ENCODE measurements at regions not wholly inside any gene's neighbourhood (a gene's known extent, or its start where the extent isn't known, plus 50 kb on each side); places are given as distances from the start of the nearest gene placed in this dataset.
"Not testable (repeated sequence)": the region's sequence is repeated elsewhere in the genome, so short reads cannot be mapped to it uniquely, and the experiment has no call there.

DNA sequence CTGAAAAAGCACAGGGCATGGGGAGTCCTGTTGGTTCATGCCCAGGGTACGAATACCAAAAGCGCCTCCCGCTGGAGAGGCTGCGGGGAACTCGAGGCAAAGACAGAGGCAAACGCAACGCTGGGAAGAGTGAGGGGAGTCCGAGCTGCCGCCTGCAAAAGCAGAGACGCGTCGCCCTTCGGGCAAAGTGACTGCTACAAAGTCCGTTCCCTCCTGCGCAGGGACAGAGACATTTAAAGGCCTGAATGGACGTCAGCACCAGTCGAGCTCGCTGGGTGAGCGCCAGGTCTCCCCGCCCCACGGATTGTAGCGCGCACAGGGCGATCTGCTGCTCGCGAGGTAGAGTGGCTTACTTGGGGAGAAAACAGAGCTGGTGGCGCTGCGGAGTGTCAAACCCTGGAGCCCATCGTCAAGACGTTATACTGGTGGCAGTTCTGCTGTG is 732.8 kb downstream of the ZWINT start:
- peak overlapping the region; percentile 71 for H3K4me3 ChIP-seq (ENCODE audit: low read length)
- no peaks in the 10 kb centered on the region for H3K27me3 ChIP-seq (ENCODE audit: control insufficient read depth, insufficient read depth, low read length)
- H3K36me3 ChIP-seq (ENCODE audit: control insufficient read depth, low read depth, low read length), result no peaks in the 10 kb centered on the region
- no peak overlapping the region for H3K9ac ChIP-seq (ENCODE audit: low read length)
- H3K4me1 ChIP-seq (ENCODE audit: control insufficient read depth, low read depth, low read length), result peaks cover 11% of the 10 kb centered on the region
- no peaks in the 10 kb centered on the region for H3K9me3 ChIP-seq (ENCODE audit: control insufficient read depth, low read depth, low read length)
- H3K27ac ChIP-seq (ENCODE audit: low read length), result no peak overlapping the region

DNA sequence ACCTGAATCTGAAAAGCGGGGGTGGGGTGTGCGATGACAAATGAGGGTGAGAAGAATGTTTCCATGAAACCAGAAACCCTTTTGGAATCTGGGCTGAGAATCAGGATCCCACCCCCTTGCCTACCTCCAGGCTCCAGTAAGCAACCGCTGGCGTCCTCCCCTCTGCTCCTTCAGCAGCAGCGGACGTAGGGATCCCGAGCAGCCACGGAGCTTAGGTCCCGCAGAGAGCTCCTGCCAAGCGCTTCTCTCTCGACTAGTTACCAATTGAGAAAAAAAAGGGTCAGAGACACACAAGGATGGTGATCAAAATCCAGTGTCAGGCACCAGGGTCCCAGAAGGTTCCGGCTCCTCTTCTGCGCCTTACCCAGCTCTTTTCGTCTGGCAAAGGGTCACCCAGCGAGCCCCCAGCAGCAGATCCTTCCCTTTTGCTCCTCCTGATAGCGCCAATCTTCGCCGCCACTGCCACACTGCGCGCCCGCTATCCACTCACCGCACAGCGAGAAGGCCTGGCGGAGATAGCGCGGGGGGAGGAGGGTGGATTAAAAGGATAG is 733.5 kb downstream of the ZWINT start:
- Histone ChIP-seq H3K27me3 (ENCODE audit: control insufficient read depth, insufficient read depth, low read length) (no peaks in the 10 kb centered on the region), H3K4me3 (ENCODE audit: low read length) (peak overlapping the region; percentile 71), H3K9ac (ENCODE audit: low read length) (no peak overlapping the region), H3K4me1 (ENCODE audit: control insufficient read depth, low read depth, low read length) (peaks cover 11% of the 10 kb centered on the region), H3K36me3 (ENCODE audit: control insufficient read depth, low read depth, low read length) (no peaks in the 10 kb centered on the region), H3K9me3 (ENCODE audit: control insufficient read depth, low read depth, low read length) (no peaks in the 10 kb centered on the region), H3K27ac (ENCODE audit: low read length) (no peak overlapping the region)

DNA sequence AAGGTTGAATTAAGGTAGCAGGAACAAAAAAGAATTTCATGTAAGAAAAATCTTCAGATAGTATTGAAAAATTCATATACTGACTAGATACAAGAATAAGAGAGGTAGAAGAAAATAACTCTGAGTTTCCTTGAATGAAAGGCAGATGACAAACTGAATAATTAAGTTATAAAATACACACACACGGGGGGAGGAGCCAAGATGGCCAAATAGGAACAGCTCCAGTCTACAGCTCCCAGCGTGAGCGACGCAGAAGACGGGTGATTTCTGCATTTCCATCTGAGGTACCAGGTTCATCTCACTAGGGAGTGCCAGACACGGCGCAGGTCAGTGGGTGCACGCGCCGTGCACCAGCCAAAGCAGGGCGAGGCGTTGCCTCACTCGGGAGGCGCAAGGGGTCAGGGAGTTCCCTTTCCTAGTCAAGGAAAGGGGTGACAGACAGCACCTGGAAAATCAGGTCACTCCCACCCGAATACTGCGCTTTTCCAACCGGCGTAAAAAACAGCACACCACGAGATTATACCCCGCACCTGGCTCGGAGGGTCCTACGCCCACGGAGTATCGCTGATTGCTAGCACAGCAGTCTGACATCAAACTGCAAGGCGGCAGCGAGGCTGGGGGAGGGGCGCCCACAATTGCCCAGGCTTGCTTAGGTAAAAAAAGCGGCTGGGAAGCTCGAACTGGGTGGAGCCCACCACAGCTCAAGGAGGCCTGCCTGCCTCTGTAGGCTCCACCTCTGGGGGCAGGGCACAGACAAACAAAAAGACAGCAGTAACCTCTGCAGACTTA is 759.2 kb downstream of the ZWINT start:
- not testable (repeated sequence) for H3K27ac ChIP-seq (ENCODE audit: low read length); H3K9ac ChIP-seq (ENCODE audit: low read length); H3K9me3 ChIP-seq (ENCODE audit: control insufficient read depth, low read depth, low read length); H3K4me1 ChIP-seq (ENCODE audit: control insufficient read depth, low read depth, low read length); H3K27me3 ChIP-seq (ENCODE audit: control insufficient read depth, insufficient read depth, low read length); H3K36me3 ChIP-seq (ENCODE audit: control insufficient read depth, low read depth, low read length)
- H3K4me3 ChIP-seq (ENCODE audit: low read length), result peak overlapping the region; percentile 49

DNA sequence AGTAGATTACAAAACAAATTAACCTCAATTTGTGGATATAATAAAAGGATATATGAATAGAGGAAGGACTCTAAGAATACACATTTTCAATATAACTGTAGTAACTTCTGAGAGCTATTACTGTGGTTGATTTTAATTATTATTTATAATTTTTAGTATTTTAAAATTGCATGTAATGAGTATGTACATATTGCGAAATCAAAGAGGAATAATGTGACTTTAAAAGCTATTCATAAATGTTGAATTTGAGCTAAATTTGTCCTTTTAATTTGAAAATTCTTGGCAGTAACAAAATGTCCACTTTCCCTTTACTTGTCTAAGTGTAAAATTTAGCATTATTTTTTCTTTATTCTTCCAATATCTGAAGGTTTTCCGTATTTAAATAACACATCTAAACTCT is 750.6 kb upstream of the PCDH15 start:
- H3K27ac ChIP-seq (ENCODE audit: low read length), result no peak overlapping the region
- no peaks in the 10 kb centered on the region for H3K27me3 ChIP-seq (ENCODE audit: control insufficient read depth, insufficient read depth, low read length)
- H3K9me3 ChIP-seq (ENCODE audit: control insufficient read depth, low read depth, low read length), result no peaks in the 10 kb centered on the region
- no peak overlapping the region for H3K9ac ChIP-seq (ENCODE audit: low read length)
- H3K36me3 ChIP-seq (ENCODE audit: control insufficient read depth, low read depth, low read length), result no peaks in the 10 kb centered on the region
- no peaks in the 10 kb centered on the region for H3K4me1 ChIP-seq (ENCODE audit: control insufficient read depth, low read depth, low read length)
- no peak overlapping the region for H3K4me3 ChIP-seq (ENCODE audit: low read length)

DNA sequence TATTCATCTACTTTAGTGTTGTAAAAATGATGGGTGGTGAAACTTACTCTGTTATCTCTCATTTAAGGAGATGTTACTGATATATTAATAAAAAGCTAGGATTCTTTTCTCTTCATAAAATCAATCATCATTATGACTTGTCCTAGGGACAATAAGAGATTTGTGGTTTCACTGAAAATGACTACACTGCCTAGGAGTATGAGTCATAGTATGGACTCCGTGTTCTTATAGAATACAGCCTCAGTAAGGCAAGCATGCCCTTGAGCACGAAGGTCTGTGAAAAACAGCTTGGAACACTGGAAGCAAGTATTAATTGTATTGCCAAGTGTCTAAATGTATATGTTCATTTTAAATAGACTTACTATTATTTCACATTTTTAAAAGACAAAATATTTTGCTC is 749.2 kb upstream of the PCDH15 start:
- H3K9me3 ChIP-seq (ENCODE audit: control insufficient read depth, low read depth, low read length), result no peaks in the 10 kb centered on the region
- H3K27ac ChIP-seq (ENCODE audit: low read length), result no peak overlapping the region
- H3K4me3 ChIP-seq (ENCODE audit: low read length), result no peak overlapping the region
- H3K36me3 ChIP-seq (ENCODE audit: control insufficient read depth, low read depth, low read length), result no peaks in the 10 kb centered on the region
- H3K4me1 ChIP-seq (ENCODE audit: control insufficient read depth, low read depth, low read length), result no peaks in the 10 kb centered on the region
- H3K9ac ChIP-seq (ENCODE audit: low read length), result no peak overlapping the region
- H3K27me3 ChIP-seq (ENCODE audit: control insufficient read depth, insufficient read depth, low read length), result no peaks in the 10 kb centered on the region

DNA sequence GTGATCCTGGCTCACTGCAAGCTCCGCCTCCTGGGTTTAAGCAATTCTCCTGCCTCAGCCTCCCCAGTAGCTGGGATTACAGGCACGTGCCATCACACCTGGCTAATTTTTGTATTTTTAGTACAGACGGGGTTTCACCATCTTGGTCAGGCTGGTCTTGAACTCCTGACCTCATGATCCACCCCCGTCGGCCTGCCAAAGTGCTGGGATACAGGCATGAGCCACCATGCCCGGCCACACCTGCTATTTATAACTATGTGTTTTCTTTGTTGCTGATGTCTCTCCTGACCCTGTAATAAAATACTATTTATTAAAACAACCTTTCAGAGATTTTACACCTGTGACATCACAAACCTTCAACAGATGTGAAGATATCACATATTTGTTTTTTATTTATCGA is 736.5 kb upstream of the PCDH15 start:
- not testable (repeated sequence) for H3K27ac ChIP-seq (ENCODE audit: low read length)

DNA sequence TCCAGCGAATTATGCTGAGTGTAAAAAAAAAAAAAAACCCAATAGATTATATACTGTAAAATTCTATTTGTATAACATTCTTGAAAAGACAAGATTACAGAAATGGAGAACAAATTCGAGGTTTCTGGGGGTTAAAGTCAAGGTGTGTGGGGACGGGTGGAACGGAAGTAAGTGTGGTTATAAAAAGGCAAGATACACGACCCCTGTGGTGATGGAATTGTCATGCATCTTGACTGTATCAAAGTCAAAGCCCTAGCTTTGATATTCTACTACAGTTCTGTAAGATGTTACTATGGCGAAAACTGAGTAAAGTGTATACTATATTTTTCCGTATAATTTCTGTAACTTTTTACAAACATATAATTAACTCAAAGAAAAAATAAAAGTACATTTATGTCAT is 718.2 kb upstream of the PCDH15 start:
- no peaks in the 10 kb centered on the region for H3K36me3 ChIP-seq (ENCODE audit: control insufficient read depth, low read depth, low read length)
- no peaks in the 10 kb centered on the region for H3K27me3 ChIP-seq (ENCODE audit: control insufficient read depth, insufficient read depth, low read length)
- peaks cover 5% of the 10 kb centered on the region for H3K4me1 ChIP-seq (ENCODE audit: control insufficient read depth, low read depth, low read length)
- no peak overlapping the region for H3K4me3 ChIP-seq (ENCODE audit: low read length)
- H3K27ac ChIP-seq (ENCODE audit: low read length), result no peak overlapping the region
- no peak overlapping the region for H3K9ac ChIP-seq (ENCODE audit: low read length)
- no peaks in the 10 kb centered on the region for H3K9me3 ChIP-seq (ENCODE audit: control insufficient read depth, low read depth, low read length)

More for the DNA sequence above, 736.5 kb upstream of the PCDH15 start:
- H3K9me3 ChIP-seq (ENCODE audit: control insufficient read depth, low read depth, low read length); H3K27me3 ChIP-seq (ENCODE audit: control insufficient read depth, insufficient read depth, low read length); H3K4me3 ChIP-seq (ENCODE audit: low read length); H3K4me1 ChIP-seq (ENCODE audit: control insufficient read depth, low read depth, low read length); H3K9ac ChIP-seq (ENCODE audit: low read length); H3K36me3 ChIP-seq (ENCODE audit: control insufficient read depth, low read depth, low read length): not testable (repeated sequence)

DNA sequence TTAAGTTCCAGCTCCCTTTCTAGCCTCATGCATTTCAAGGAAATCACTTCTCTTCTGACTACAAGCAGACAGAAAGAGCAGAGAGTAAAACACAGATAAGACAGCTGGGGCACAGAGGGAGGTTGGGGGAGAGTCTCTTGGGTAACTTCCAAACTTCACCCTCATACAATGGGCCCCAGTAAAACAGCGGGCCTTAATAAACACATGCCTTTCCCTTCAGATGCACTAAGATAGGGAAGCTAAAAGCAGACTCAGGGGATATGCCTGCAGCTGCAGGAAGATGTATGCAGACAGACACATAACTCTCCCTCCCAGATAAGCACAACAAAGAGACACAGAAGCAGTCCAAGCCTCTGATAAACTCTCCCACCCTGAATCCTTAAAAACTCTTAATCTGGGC is 717.4 kb upstream of the PCDH15 start:
- not testable (repeated sequence) for H3K27ac ChIP-seq (ENCODE audit: low read length); H3K36me3 ChIP-seq (ENCODE audit: control insufficient read depth, low read depth, low read length); H3K4me3 ChIP-seq (ENCODE audit: low read length); H3K27me3 ChIP-seq (ENCODE audit: control insufficient read depth, insufficient read depth, low read length); H3K9me3 ChIP-seq (ENCODE audit: control insufficient read depth, low read depth, low read length); H3K9ac ChIP-seq (ENCODE audit: low read length); H3K4me1 ChIP-seq (ENCODE audit: control insufficient read depth, low read depth, low read length)

DNA sequence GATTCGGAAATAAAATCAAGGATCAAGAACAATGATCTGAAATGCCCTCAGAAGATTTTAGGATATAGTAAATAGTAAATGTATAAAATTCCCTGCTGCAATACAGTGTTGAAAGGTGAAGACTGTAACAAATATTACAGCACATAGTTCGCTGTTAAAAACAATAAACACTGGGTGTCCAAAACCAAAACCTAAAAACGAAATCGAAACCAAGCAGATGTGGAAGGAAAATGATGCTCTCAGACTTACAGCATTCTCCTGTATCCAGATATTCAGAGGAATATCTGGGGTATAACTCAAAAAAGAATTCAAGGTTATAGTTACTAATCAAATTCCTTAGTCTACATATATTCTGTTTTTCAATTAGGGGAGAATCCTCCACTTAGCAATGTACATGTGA is 708.1 kb upstream of the PCDH15 start:
- Histone ChIP-seq H3K4me1 (ENCODE audit: control insufficient read depth, low read depth, low read length) (no peaks in the 10 kb centered on the region), H3K9ac (ENCODE audit: low read length) (no peak overlapping the region), H3K27me3 (ENCODE audit: control insufficient read depth, insufficient read depth, low read length) (no peaks in the 10 kb centered on the region), H3K36me3 (ENCODE audit: control insufficient read depth, low read depth, low read length) (no peaks in the 10 kb centered on the region), H3K27ac (ENCODE audit: low read length) (no peak overlapping the region), H3K4me3 (ENCODE audit: low read length) (no peak overlapping the region), H3K9me3 (ENCODE audit: control insufficient read depth, low read depth, low read length) (no peaks in the 10 kb centered on the region)

DNA sequence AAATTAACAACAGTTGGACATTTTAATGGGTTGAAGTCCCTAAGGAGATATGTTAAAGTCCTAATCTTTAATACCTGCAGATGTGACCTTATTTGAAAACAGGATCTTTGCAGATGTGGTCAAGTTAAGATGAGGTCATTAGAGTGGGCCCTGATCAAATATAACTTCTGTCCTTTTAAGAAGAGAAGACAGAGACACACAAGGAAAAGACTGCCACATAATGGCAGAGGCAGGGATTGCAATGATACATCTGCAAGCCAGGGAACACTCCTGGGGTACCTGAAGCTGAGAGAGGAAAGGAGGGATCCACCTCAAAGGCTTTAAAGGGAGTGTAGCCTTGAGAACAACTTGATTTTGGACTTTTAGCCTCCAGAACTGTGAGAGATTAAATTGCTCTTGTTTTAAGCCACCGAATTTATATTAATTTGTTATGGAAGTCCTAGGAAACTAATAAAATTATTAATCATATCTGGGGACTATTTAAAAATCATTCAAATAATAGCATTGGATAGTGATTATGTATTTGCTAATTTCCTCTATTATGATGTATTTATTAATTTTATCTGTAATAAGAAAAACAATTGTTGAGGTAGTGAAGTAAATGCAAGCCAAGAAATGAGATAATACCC is 700.0 kb upstream of the PCDH15 start:
- Histone ChIP-seq H3K9ac (ENCODE audit: low read length) (no peak overlapping the region), H3K27ac (ENCODE audit: low read length) (no peak overlapping the region), H3K36me3 (ENCODE audit: control insufficient read depth, low read depth, low read length) (no peaks in the 10 kb centered on the region), H3K27me3 (ENCODE audit: control insufficient read depth, insufficient read depth, low read length) (no peaks in the 10 kb centered on the region), H3K4me1 (ENCODE audit: control insufficient read depth, low read depth, low read length) (no peaks in the 10 kb centered on the region), H3K9me3 (ENCODE audit: control insufficient read depth, low read depth, low read length) (no peaks in the 10 kb centered on the region), H3K4me3 (ENCODE audit: low read length) (no peak overlapping the region)

DNA sequence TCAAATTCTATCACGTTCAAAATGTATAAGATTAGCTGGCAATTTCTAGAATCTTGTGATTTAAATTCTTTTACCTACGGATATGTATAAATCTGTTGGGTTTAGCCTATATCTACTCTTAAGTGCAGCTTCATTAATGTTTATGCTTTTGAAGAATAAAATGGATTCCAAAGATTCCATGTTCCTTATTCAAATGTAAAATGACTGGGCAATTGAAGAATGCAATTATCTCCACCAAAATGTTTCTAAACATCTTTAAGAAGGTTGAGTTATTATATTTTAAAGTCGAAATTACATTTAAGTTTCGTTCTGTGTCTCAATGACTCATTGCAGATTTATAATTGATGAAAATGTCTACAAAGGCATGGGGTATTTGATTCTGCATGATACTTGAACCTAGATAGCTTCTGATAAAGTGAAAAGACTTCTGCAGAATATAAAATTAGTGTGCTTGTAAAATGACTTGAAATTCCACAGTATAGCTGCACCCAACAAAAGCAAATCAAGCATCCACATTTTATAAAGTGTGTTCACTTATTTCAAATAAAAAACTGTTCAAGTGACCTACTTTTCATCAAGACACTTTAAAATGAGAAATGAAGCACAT is 697.0 kb upstream of the PCDH15 start:
- H3K9me3 ChIP-seq (ENCODE audit: control insufficient read depth, low read depth, low read length), result no peaks in the 10 kb centered on the region
- H3K4me3 ChIP-seq (ENCODE audit: low read length), result no peak overlapping the region
- H3K36me3 ChIP-seq (ENCODE audit: control insufficient read depth, low read depth, low read length), result no peaks in the 10 kb centered on the region
- H3K9ac ChIP-seq (ENCODE audit: low read length), result no peak overlapping the region
- H3K4me1 ChIP-seq (ENCODE audit: control insufficient read depth, low read depth, low read length), result no peaks in the 10 kb centered on the region
- H3K27me3 ChIP-seq (ENCODE audit: control insufficient read depth, insufficient read depth, low read length), result no peaks in the 10 kb centered on the region
- no peak overlapping the region for H3K27ac ChIP-seq (ENCODE audit: low read length)
